ENCODE measurements at regions not wholly inside any gene's neighbourhood (a gene's known extent, or its start where the extent isn't known, plus 50 kb on each side); places are given as distances from the start of the nearest gene placed in this dataset.

GRCh38 chr20:39825524-39825923 lies 863.4 kb downstream of the DHX35 start:
- H3K27ac ChIP-seq (ENCODE audit: low read depth in 1 of 2, low read length in 2 of 2), result no peak overlapping the region
- no peaks in the 10 kb centered on the region for H3K36me3 ChIP-seq (ENCODE audit: control insufficient read depth in 1 of 2, insufficient read depth in 2 of 2, low read length in 1 of 2)
- no peak overlapping the region for H3K4me3 ChIP-seq (ENCODE audit: low read length in 2 of 2)
- no peaks in the 10 kb centered on the region for H3K4me1 ChIP-seq (ENCODE audit: control insufficient read depth in 1 of 2, insufficient read depth in 2 of 2, low read length in 2 of 2)
- ATAC-seq (ENCODE audit: low FRiP score) (no peak), DNase-seq (no peak)
- no peaks in the 10 kb centered on the region for H3K9me3 ChIP-seq (ENCODE audit: control insufficient read depth, low read length)
- intact Hi-C loops (cut with DNase I), result no loop called here
- H3K27me3 ChIP-seq (ENCODE audit: control insufficient read depth in 1 of 2, insufficient read depth in 2 of 2, low read length in 1 of 2), result no peaks in the 10 kb centered on the region
- 95 to 97% methylated on average over 3 of the region's 3 CpGs for WGBS, 2 donors

GRCh38 chr20:39823224-39823623 lies 861.1 kb downstream of the DHX35 start:
- Histone ChIP-seq H3K36me3 (ENCODE audit: control insufficient read depth in 1 of 2, insufficient read depth in 2 of 2, low read length in 1 of 2) (no peaks in the 10 kb centered on the region), H3K27me3 (ENCODE audit: control insufficient read depth in 1 of 2, insufficient read depth in 2 of 2, low read length in 1 of 2) (no peaks in the 10 kb centered on the region), H3K9me3 (ENCODE audit: control insufficient read depth, low read length) (no peaks in the 10 kb centered on the region), H3K4me3 (ENCODE audit: low read length in 2 of 2) (no peak overlapping the region), H3K27ac (ENCODE audit: low read depth in 1 of 2, low read length in 2 of 2) (no peak overlapping the region), H3K4me1 (ENCODE audit: control insufficient read depth in 1 of 2, insufficient read depth in 2 of 2, low read length in 2 of 2) (no peaks in the 10 kb centered on the region)
- DNase-seq (no peak), ATAC-seq (ENCODE audit: low FRiP score) (no peak)
- intact Hi-C loops (cut with DNase I), result no loop called here
- 59 to 62% methylated on average over 4 of the region's 4 CpGs for WGBS, 2 donors

- intact Hi-C loops (cut with DNase I), result no loop called here
- Histone ChIP-seq H3K27ac (ENCODE audit: low read depth in 1 of 2, low read length in 2 of 2) (no peak overlapping the region), H3K4me3 (ENCODE audit: low read length in 2 of 2) (no peak overlapping the region), H3K4me1 (ENCODE audit: control insufficient read depth in 1 of 2, insufficient read depth in 2 of 2, low read length in 2 of 2) (no peaks in the 10 kb centered on the region), H3K27me3 (ENCODE audit: control insufficient read depth in 1 of 2, insufficient read depth in 2 of 2, low read length in 1 of 2) (no peaks in the 10 kb centered on the region), H3K9me3 (ENCODE audit: control insufficient read depth, low read length) (peaks cover 2% of the 10 kb centered on the region), H3K36me3 (ENCODE audit: control insufficient read depth in 1 of 2, insufficient read depth in 2 of 2, low read length in 1 of 2) (no peaks in the 10 kb centered on the region)
- ATAC-seq (ENCODE audit: low FRiP score), result no peak
- 44 to 53% methylated on average over 3 of the region's 3 CpGs for WGBS, 2 donors
- no peak for DNase-seq
These were observed 860.5 kb downstream of the DHX35 start for GRCh38 chr20:39822667-39823066.

- no peaks in the 10 kb centered on the region for H3K4me1 ChIP-seq (ENCODE audit: control insufficient read depth in 1 of 2, insufficient read depth in 2 of 2, low read length in 2 of 2)
- intact Hi-C loops (cut with DNase I), result no loop called here
- H3K27ac ChIP-seq (ENCODE audit: low read depth in 1 of 2, low read length in 2 of 2), result no peak overlapping the region
- no peak for ATAC-seq (ENCODE audit: low FRiP score)
- DNase-seq, result no peak
- H3K36me3 ChIP-seq (ENCODE audit: control insufficient read depth in 1 of 2, insufficient read depth in 2 of 2, low read length in 1 of 2), result no peaks in the 10 kb centered on the region
- 90 to 93% methylated on average over 6 of the region's 6 CpGs for whole genome bisulfite sequencing, 2 donors
- H3K27me3 ChIP-seq (ENCODE audit: control insufficient read depth in 1 of 2, insufficient read depth in 2 of 2, low read length in 1 of 2), result no peaks in the 10 kb centered on the region
- no peak overlapping the region for H3K4me3 ChIP-seq (ENCODE audit: low read length in 2 of 2)
- H3K9me3 ChIP-seq (ENCODE audit: control insufficient read depth, low read length), result peaks cover 2% of the 10 kb centered on the region
These were observed 851.2 kb downstream of the DHX35 start for GRCh38 chr20:39813190-39813829.

GRCh38 chr20:39812116-39812515 lies 850.0 kb downstream of the DHX35 start:
- H3K4me1 ChIP-seq (ENCODE audit: control insufficient read depth in 1 of 2, insufficient read depth in 2 of 2, low read length in 2 of 2), result no peaks in the 10 kb centered on the region
- intact Hi-C loops (cut with DNase I), result no loop called here

GRCh38 chr20:39810309-39810708 lies 848.2 kb downstream of the DHX35 start:
- H3K4me1 ChIP-seq (ENCODE audit: control insufficient read depth in 1 of 2, insufficient read depth in 2 of 2, low read length in 2 of 2), result no peaks in the 10 kb centered on the region
- intact Hi-C loops (cut with DNase I), result no loop called here
- no peak overlapping the region for H3K27ac ChIP-seq (ENCODE audit: low read depth in 1 of 2, low read length in 2 of 2)
- ATAC-seq (ENCODE audit: low FRiP score), result no peak
- no peak overlapping the region for H3K4me3 ChIP-seq (ENCODE audit: low read length in 2 of 2)
- WGBS, 2 donors, result 53 to 59% methylated on average over 2 of the region's 2 CpGs
- no peaks in the 10 kb centered on the region for H3K27me3 ChIP-seq (ENCODE audit: control insufficient read depth in 1 of 2, insufficient read depth in 2 of 2, low read length in 1 of 2)
- no peak for DNase-seq
- no peaks in the 10 kb centered on the region for H3K36me3 ChIP-seq (ENCODE audit: control insufficient read depth in 1 of 2, insufficient read depth in 2 of 2, low read length in 1 of 2)
- no peaks in the 10 kb centered on the region for H3K9me3 ChIP-seq (ENCODE audit: control insufficient read depth, low read length)

More at GRCh38 chr20:39812116-39812515, 850.0 kb downstream of the DHX35 start:
- no peaks in the 10 kb centered on the region for H3K27me3 ChIP-seq (ENCODE audit: control insufficient read depth in 1 of 2, insufficient read depth in 2 of 2, low read length in 1 of 2)
- no peaks in the 10 kb centered on the region for H3K9me3 ChIP-seq (ENCODE audit: control insufficient read depth, low read length)
- WGBS, 2 donors, result 81 to 87% methylated on average over 2 of the region's 2 CpGs
- H3K27ac ChIP-seq (ENCODE audit: low read depth in 1 of 2, low read length in 2 of 2), result no peak overlapping the region
- no peak for DNase-seq
- no peak overlapping the region for H3K4me3 ChIP-seq (ENCODE audit: low read length in 2 of 2)
- no peak for ATAC-seq (ENCODE audit: low FRiP score)
- no peaks in the 10 kb centered on the region for H3K36me3 ChIP-seq (ENCODE audit: control insufficient read depth in 1 of 2, insufficient read depth in 2 of 2, low read length in 1 of 2)

- H3K4me3 ChIP-seq (ENCODE audit: low read length in 2 of 2), result no peak overlapping the region
- ATAC-seq (ENCODE audit: low FRiP score) (no peak), DNase-seq (no peak)
- no peaks in the 10 kb centered on the region for H3K27me3 ChIP-seq (ENCODE audit: control insufficient read depth in 1 of 2, insufficient read depth in 2 of 2, low read length in 1 of 2)
- H3K4me1 ChIP-seq (ENCODE audit: control insufficient read depth in 1 of 2, insufficient read depth in 2 of 2, low read length in 2 of 2), result no peaks in the 10 kb centered on the region
- intact Hi-C loops (cut with DNase I), result no loop called here
- no peaks in the 10 kb centered on the region for H3K36me3 ChIP-seq (ENCODE audit: control insufficient read depth in 1 of 2, insufficient read depth in 2 of 2, low read length in 1 of 2)
- H3K27ac ChIP-seq (ENCODE audit: low read depth in 1 of 2, low read length in 2 of 2), result no peak overlapping the region
- 20 to 32% methylated on average over 1 of the region's 1 CpG for WGBS, 2 donors
- no peaks in the 10 kb centered on the region for H3K9me3 ChIP-seq (ENCODE audit: control insufficient read depth, low read length)
These were observed 846.5 kb downstream of the DHX35 start for GRCh38 chr20:39808613-39809012.

GRCh38 chr20:39800548-39800947 lies 838.4 kb downstream of the DHX35 start:
- Histone ChIP-seq H3K27ac (ENCODE audit: low read depth in 1 of 2, low read length in 2 of 2) (no peak overlapping the region), H3K36me3 (ENCODE audit: control insufficient read depth in 1 of 2, insufficient read depth in 2 of 2, low read length in 1 of 2) (no peaks in the 10 kb centered on the region), H3K4me1 (ENCODE audit: control insufficient read depth in 1 of 2, insufficient read depth in 2 of 2, low read length in 2 of 2) (no peaks in the 10 kb centered on the region), H3K9me3 (ENCODE audit: control insufficient read depth, low read length) (no peaks in the 10 kb centered on the region), H3K4me3 (ENCODE audit: low read length in 2 of 2) (no peak overlapping the region), H3K27me3 (ENCODE audit: control insufficient read depth in 1 of 2, insufficient read depth in 2 of 2, low read length in 1 of 2) (no peaks in the 10 kb centered on the region)
- ATAC-seq (ENCODE audit: low FRiP score) (peak; percentile 65), DNase-seq (peak in 1 of 2 donors; percentile 50)
- intact Hi-C loops (cut with DNase I), result no loop called here
- 0 to 4% methylated on average over 1 of the region's 1 CpG for WGBS, 2 donors

- H3K4me1 ChIP-seq (ENCODE audit: control insufficient read depth in 1 of 2, insufficient read depth in 2 of 2, low read length in 2 of 2), result no peaks in the 10 kb centered on the region
- no peaks in the 10 kb centered on the region for H3K36me3 ChIP-seq (ENCODE audit: control insufficient read depth in 1 of 2, insufficient read depth in 2 of 2, low read length in 1 of 2)
- H3K27ac ChIP-seq (ENCODE audit: low read depth in 1 of 2, low read length in 2 of 2), result no peak overlapping the region
- ATAC-seq (ENCODE audit: low FRiP score) (no peak), DNase-seq (no peak)
- H3K9me3 ChIP-seq (ENCODE audit: control insufficient read depth, low read length), result no peaks in the 10 kb centered on the region
- intact Hi-C loops (cut with DNase I), result no loop called here
- H3K27me3 ChIP-seq (ENCODE audit: control insufficient read depth in 1 of 2, insufficient read depth in 2 of 2, low read length in 1 of 2), result no peaks in the 10 kb centered on the region
- 55 to 56% methylated on average over 2 of the region's 2 CpGs for WGBS, 2 donors
- H3K4me3 ChIP-seq (ENCODE audit: low read length in 2 of 2), result no peak overlapping the region
These were observed 838.0 kb downstream of the DHX35 start for GRCh38 chr20:39800111-39800510.
